Endothelial cell of umbilical vein (primary cell): ENCODE measurements at regions not wholly inside any gene's neighbourhood (a gene's known extent, or its start where the extent isn't known, plus 50 kb on each side); places are given as distances from the start of the nearest gene placed in this dataset.

Source experiments
- BruUV-seq: library from RNA; stranded (reverse); fragments of 400-500 nt; replicated peaks from 2 replicates; lab custom pipeline; 2021; lab: Mats Ljungman, UMichigan
- CTCF ChIA-PET: fragments of 300-600, 350-600 bp; sonication (Branson Sonifier 250); formaldehyde crosslinking; loops from one replicate; lab custom pipeline; 2021; ENCODE audit warnings: antibody characterized with exemption, inconsistent platforms; lab: Charles Lee
- POLR2A ChIA-PET: fragments of 300-600, 350-600 bp; sonication (Branson Sonifier 250); formaldehyde crosslinking; loops from one replicate; lab custom pipeline; 2021; ENCODE audit warnings: antibody characterized with exemption, inconsistent platforms; lab: Charles Lee
- DNase-seq: peaks from one replicate; pipeline ENCODE4 v3.0.0-alpha.2; 2011; ENCODE audit warnings: low read depth, low spot score
- FAIRE-seq: peaks from 2 replicates; lab custom pipeline; 2011; peaks lifted over from hg19 to GRCh38; lab: Jason Lieb, UNC
- H2AFZ ChIP-seq: 2 replicates; pipeline ENCODE4 v1.6.0; 2012; ENCODE audit warnings: low read depth, low read length, control low read depth, inconsistent platforms
- H3K27ac ChIP-seq: 2 replicates; pipeline ENCODE4 v1.5.1; 2011; ENCODE audit warnings: low read depth, mild to moderate bottlenecking, control low read depth, low read length, moderate library complexity; ENCODE audit not compliant: insufficient read depth
- H3K27me3 ChIP-seq, 2 experiments: 2 replicates each; pipeline versions ENCODE4 v1.6.0 to v1.6.1; 2011; ENCODE audit warnings: low read length in 2 of 2, mixed read lengths in 1 of 2; ENCODE audit not compliant: control insufficient read depth in 2 of 2, insufficient read depth in 2 of 2
- H3K36me3 ChIP-seq, 2 experiments: 2 replicates in 1 of 2; 3 replicates in 1 of 2; pipeline ENCODE4 v1.5.1; 2011; ENCODE audit warnings: low read length in 2 of 2, mild to moderate bottlenecking in 1 of 2, moderate library complexity in 1 of 2; ENCODE audit not compliant: control insufficient read depth in 2 of 2, insufficient read depth in 2 of 2; ENCODE audit errors: extremely low read depth in 1 of 2
- H3K4me1 ChIP-seq: 3 replicates; pipeline ENCODE4 v1.5.1; 2011; ENCODE audit warnings: mild to moderate bottlenecking, low read length; ENCODE audit not compliant: control insufficient read depth, insufficient read depth; ENCODE audit errors: extremely low read depth
- H3K4me2 ChIP-seq: 2 replicates; pipeline ENCODE4 v1.6.1; 2011; ENCODE audit warnings: low read length, control low read depth, mixed read lengths; ENCODE audit not compliant: insufficient read depth
- H3K4me3 ChIP-seq, 3 experiments: fragments of 200-600 bp in 1 of 3; sonication (generic), shearing (Covaris generic) in 1 of 3; replicated peaks in 1 of 3; 2 replicates each; pipeline ENCODE4 v1.5.1; 2011 to 2016; ENCODE audit warnings: control low read depth in 3 of 3, low read length in 3 of 3, mild to moderate bottlenecking in 2 of 3, inconsistent platforms in 1 of 3, low read depth in 1 of 3, moderate library complexity in 1 of 3; ENCODE audit not compliant: insufficient read depth in 1 of 3
- H3K79me2 ChIP-seq: 2 replicates; pipeline ENCODE4 v1.6.0; 2012; ENCODE audit warnings: low read length, inconsistent platforms; ENCODE audit not compliant: control insufficient read depth, insufficient read depth
- H3K9ac ChIP-seq: replicated peaks from 2 replicates; pipeline ENCODE3; 2011; ENCODE audit warnings: low read length, control low read depth; ENCODE audit not compliant: insufficient read depth; ENCODE audit errors: extremely low read depth
- H3K9me1 ChIP-seq: replicated peaks from 3 replicates; pipeline ENCODE4 v1.6.0; 2011; ENCODE audit warnings: mild to moderate bottlenecking, low read length; ENCODE audit not compliant: control insufficient read depth, insufficient read depth; ENCODE audit errors: extremely low read depth
- H3K9me3 ChIP-seq: replicated peaks from 2 replicates; pipeline ENCODE4 v1.5.1; 2012; ENCODE audit warnings: low read length, inconsistent platforms; ENCODE audit not compliant: control insufficient read depth, insufficient read depth
- H4K20me1 ChIP-seq: replicated peaks from 2 replicates; pipeline ENCODE3; 2011; ENCODE audit warnings: mild to moderate bottlenecking, low read length; ENCODE audit not compliant: control insufficient read depth, insufficient read depth; ENCODE audit errors: extremely low read depth
- CTCF ChIP-seq, 2 donors: IDR thresholded peaks; 1 replicate in 1 of 2; 2 replicates in 1 of 2; pipeline ENCODE4 v1.5.1; 2011; ENCODE audit warnings: low read length in 2 of 2, mild to moderate bottlenecking in 2 of 2, moderate library complexity in 2 of 2, control low read depth in 1 of 2, inconsistent platforms in 1 of 2, low read depth in 1 of 2; ENCODE audit not compliant: insufficient read depth in 1 of 2; ENCODE audit errors: extremely low read depth in 1 of 2
- EZH2 ChIP-seq: IDR thresholded peaks from 2 replicates; pipeline ENCODE4 v1.6.1; 2012; ENCODE audit warnings: borderline replicate concordance, low read depth, mild to moderate bottlenecking, moderate library complexity, low read length, inconsistent platforms; ENCODE audit not compliant: severe bottlenecking
- FOS ChIP-seq: IDR thresholded peaks from 2 replicates; pipeline ENCODE4 v1.6.1; 2011; ENCODE audit warnings: mild to moderate bottlenecking, low read length, moderate library complexity, borderline replicate concordance; ENCODE audit not compliant: insufficient read depth
- GATA2 ChIP-seq: IDR thresholded peaks from 2 replicates; pipeline ENCODE4 v1.7.0; 2011; ENCODE audit warnings: low read depth, mild to moderate bottlenecking, moderate library complexity, mixed read lengths, low read length; ENCODE audit not compliant: insufficient read length, insufficient read depth
- JUN ChIP-seq: IDR thresholded peaks from 2 replicates; pipeline ENCODE4 v1.6.1; 2011; ENCODE audit warnings: borderline replicate concordance, low read depth; ENCODE audit not compliant: insufficient read length, insufficient read depth
- MAX ChIP-seq: IDR thresholded peaks from 2 replicates; pipeline ENCODE4 v1.6.1; 2011; ENCODE audit not compliant: insufficient read depth, insufficient read length
- MYC ChIP-seq: IDR thresholded peaks from one replicate; pipeline ENCODE4 v1.6.1; 2011; ENCODE audit warnings: mild to moderate bottlenecking, low read depth, low read length
- POLR2A ChIP-seq: IDR thresholded peaks from 2 replicates; pipeline ENCODE4 v1.6.1; 2012; ENCODE audit warnings: low read depth, mild to moderate bottlenecking, control low read depth, low read length
- POLR2AphosphoS5 ChIP-seq: IDR thresholded peaks from 2 replicates; pipeline ENCODE4 v1.6.1; 2012; ENCODE audit warnings: low read depth, mild to moderate bottlenecking, control low read depth, low read length, moderate library complexity; ENCODE audit not compliant: insufficient read depth
- dilution Hi-C: fragments of 300-500 bp; cut with MboI; formaldehyde crosslinking; loops from one replicate; pipeline ENCODE4 v1.15.0; 2019; ENCODE audit warnings: low sequenced_read_pairs; ENCODE audit not compliant: extremely low pct_ligation_motif_present
- intact Hi-C: fragments of 100-400 bp; cut with micrococcal nuclease; formaldehyde crosslinking; loops from one replicate; pipeline ENCODE4 v1.10.0; 2022

GRCh38 chr10:124176349-124177179 is 83.2 kb upstream of the CHST15 start:
- Histone ChIP-seq H2AFZ (no peak overlapping the region), H3K4me3 (no peak overlapping the region), H3K4me2 (no peak overlapping the region), H3K9me3 (no peaks in the 10 kb centered on the region), H3K4me1 (no peaks in the 10 kb centered on the region), H3K27ac (no peak overlapping the region), H3K9ac (no peak overlapping the region), H3K79me2 (no peaks in the 10 kb centered on the region), H3K36me3 (no peaks in the 10 kb centered on the region), H4K20me1 (no peaks in the 10 kb centered on the region), H3K27me3 (peaks cover 0 to 2% of the 10 kb centered on the region in 2 experiments), H3K9me1 (no peaks in the 10 kb centered on the region)
- no peak for TF ChIP-seq CTCF (IDR thresholded peaks at IDR 0.05; ENCODE audit: extremely low read depth in 1 of 2, insufficient read depth in 1 of 2, low read depth in 1 of 2, low read length in 2 of 2)
- no peak for TF ChIP-seq MAX
- TF ChIP-seq FOS: no peak
- no peak for TF ChIP-seq JUN
- TF ChIP-seq MYC: no peak
- TF ChIP-seq GATA2: no peak
- no peak for TF ChIP-seq EZH2
- no peak for TF ChIP-seq POLR2A
- TF ChIP-seq POLR2AphosphoS5: no peak
- dilution Hi-C loops (no loop called here), intact Hi-C loops (no loop called here)
- DNase-seq: no peak
- no TSS peak for BruUV-seq
- no peak for FAIRE-seq
- POLR2A ChIA-PET: no interaction called here
- CTCF ChIA-PET: interaction anchor here (1.1 kb wide), 1 partner anchor 18 kb away, joined by 3 read pairs; no protein-coding TSS in a partner anchor
